Subcutaneous abdominal adipose tissue (tissue), 5 donors: ENCODE measurements at regions not wholly inside any gene's neighbourhood (a gene's known extent, or its start where the extent isn't known, plus 50 kb on each side); places are given as distances from the start of the nearest gene placed in this dataset.

ENCODE experiments used
- H3K27ac ChIP-seq: one replicate; pipeline ENCODE4 v1.7.0; 2013; ENCODE audit warnings: low read depth, mild to moderate bottlenecking, inconsistent platforms, low read length, moderate library complexity
- H3K27me3 ChIP-seq, 5 donors: one replicate each; pipeline ENCODE4 v1.7.0; 2013; ENCODE audit warnings: low read length in 5 of 5, inconsistent platforms in 1 of 5; ENCODE audit not compliant: control insufficient read depth in 5 of 5, insufficient read depth in 4 of 5
- H3K36me3 ChIP-seq, 5 donors: one replicate each; pipeline ENCODE4 v1.7.0; 2013; ENCODE audit warnings: low read length in 5 of 5; ENCODE audit not compliant: control insufficient read depth in 5 of 5, insufficient read depth in 5 of 5
- H3K4me1 ChIP-seq, 5 donors: one replicate each; pipeline ENCODE4 v1.7.0; 2013; ENCODE audit warnings: low read length in 5 of 5, mild to moderate bottlenecking in 3 of 5, moderate library complexity in 1 of 5; ENCODE audit not compliant: control insufficient read depth in 5 of 5, insufficient read depth in 5 of 5
- H3K4me3 ChIP-seq, 5 donors: one replicate each; pipeline ENCODE4 v1.7.0; 2013; ENCODE audit warnings: low read length in 5 of 5, low read depth in 1 of 5
- H3K9ac ChIP-seq, 5 donors: one replicate each; pipeline ENCODE4 v1.7.0; 2013; ENCODE audit warnings: low read length in 5 of 5, mild to moderate bottlenecking in 4 of 5, moderate library complexity in 3 of 5
- H3K9me3 ChIP-seq, 5 donors: one replicate each; pipeline ENCODE4 v1.7.0; 2013; ENCODE audit warnings: low read length in 5 of 5; ENCODE audit not compliant: control insufficient read depth in 5 of 5
- donor health status: healthy.
- donor health status: healthy.
- donor health status: healthy.
- donor health status: healthy.
- donor health status: healthy.

DNA sequence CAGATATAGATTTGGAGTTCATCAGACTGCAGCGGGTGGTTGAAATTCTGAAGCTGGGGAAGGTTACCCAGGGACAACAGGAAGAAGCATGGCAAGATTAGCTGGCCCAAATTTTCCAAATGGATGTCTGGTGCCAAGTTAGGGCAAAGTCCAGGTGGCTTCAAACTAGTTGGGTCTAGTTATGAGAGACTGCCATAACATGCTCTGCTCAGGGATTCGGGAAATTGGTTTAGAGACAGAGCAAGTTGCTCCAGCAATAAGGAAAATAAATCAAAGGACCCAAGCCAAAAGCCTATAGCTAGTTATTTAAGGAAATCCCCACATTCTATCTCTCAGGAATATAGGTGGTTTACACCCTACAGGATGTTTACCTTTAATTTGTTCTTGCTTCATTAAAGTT is 125.7 kb upstream of the BTG1 start:
- no peaks in the 10 kb centered on the region for H3K27me3 ChIP-seq
- no peaks in the 10 kb centered on the region for H3K9me3 ChIP-seq
- no peaks in the 10 kb centered on the region for H3K4me1 ChIP-seq
- no peak overlapping the region for H3K27ac ChIP-seq
- no peaks in the 10 kb centered on the region for H3K36me3 ChIP-seq
- no peak overlapping the region for H3K4me3 ChIP-seq
- H3K9ac ChIP-seq, result no peak overlapping the region

DNA sequence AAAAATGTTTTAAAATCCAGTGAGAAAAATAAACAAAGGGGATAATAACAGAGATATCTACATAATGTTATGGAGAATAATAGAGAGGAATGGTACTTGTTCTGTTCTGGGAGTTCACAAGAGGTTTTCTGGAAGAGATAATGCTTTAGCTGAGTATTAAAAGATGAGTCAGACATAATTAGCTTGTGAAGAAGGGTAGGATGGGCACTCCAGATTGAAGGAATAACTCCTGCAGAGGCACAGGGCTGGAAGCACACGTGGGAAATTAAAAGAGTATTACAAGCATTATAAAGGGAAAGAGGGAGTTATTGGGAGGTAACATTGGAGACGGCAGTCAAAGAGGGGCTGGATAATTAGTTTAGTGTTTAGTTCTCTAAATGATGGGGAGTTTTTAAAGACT is 124.9 kb upstream of the BTG1 start:
- Histone ChIP-seq H3K4me3 (no peak overlapping the region), H3K27me3 (no peaks in the 10 kb centered on the region), H3K27ac (no peak overlapping the region)

DNA sequence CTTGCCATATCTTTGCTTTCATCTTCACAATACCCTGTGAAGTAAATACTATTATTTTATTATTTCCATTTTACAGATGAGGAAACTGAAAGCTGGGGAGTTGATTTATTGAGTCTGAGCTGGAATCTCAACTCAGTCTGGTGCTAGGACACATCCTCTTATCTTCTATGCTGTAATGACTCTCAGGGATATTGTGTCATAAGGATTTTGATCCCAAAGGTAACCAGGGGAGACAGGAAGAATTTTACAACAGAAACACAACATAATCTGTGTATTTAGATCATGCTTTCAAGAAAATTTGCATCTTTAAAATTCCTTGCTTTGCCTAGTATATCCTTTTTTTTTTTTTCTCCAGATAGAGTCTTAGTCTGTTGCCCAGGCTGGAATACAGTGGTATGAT is 123.3 kb upstream of the BTG1 start:
- no peak overlapping the region for H3K27ac ChIP-seq

More for the DNA sequence above, 124.9 kb upstream of the BTG1 start:
- H3K4me1 ChIP-seq, result no peaks in the 10 kb centered on the region
- H3K9me3 ChIP-seq, result no peaks in the 10 kb centered on the region
- no peak overlapping the region for H3K9ac ChIP-seq
- H3K36me3 ChIP-seq, result no peaks in the 10 kb centered on the region

DNA sequence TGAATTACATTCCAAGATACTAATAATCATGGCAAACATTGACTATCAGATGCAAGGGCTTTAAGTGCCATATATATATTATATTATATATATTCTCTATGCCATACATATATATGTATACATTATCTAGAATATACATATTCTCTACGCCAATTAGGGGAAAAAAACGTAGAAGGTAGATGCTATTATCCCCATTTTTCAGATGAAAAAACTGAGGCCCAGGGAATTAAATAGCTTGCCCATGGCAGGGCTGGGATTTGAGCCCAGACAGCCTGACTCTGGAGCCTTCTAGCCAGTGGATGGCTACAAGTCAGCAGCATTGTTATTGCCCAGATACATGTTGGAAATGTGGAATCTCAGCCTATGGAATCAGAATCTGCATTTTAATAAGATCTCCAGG is 116.0 kb upstream of the BTG1 start:
- H3K4me3 ChIP-seq, result no peak overlapping the region
- no peak overlapping the region for H3K27ac ChIP-seq
- H3K36me3 ChIP-seq, result no peaks in the 10 kb centered on the region
- no peaks in the 10 kb centered on the region for H3K4me1 ChIP-seq
- H3K9me3 ChIP-seq, result no peaks in the 10 kb centered on the region
- H3K9ac ChIP-seq, result no peak overlapping the region
- no peaks in the 10 kb centered on the region for H3K27me3 ChIP-seq

More for the DNA sequence above, 123.3 kb upstream of the BTG1 start:
- Histone ChIP-seq H3K4me3 (no peak overlapping the region), H3K36me3 (no peaks in the 10 kb centered on the region), H3K9ac (no peak overlapping the region), H3K4me1 (no peaks in the 10 kb centered on the region), H3K9me3 (no peaks in the 10 kb centered on the region), H3K27me3 (no peaks in the 10 kb centered on the region)

DNA sequence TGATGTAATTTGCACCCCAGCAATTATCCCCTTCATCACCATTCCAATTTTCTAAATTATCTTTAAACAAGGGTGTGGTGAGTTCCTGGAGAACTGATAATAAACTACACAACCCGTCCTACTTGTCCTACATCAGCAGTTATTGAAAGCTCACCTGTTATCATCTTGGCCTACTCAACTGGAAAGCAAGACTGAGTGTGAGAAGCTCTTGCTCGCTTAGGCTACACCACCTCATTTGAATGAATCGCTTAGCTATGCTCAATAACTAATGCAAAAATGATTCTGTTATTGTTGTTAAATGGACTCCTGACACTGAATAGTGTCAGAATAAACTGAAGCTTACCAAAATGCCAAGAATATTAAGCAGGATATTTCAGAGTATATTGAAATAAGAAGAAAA is 115.4 kb upstream of the BTG1 start:
- H3K4me3 ChIP-seq, result no peak overlapping the region
- H3K9me3 ChIP-seq, result no peaks in the 10 kb centered on the region
- H3K36me3 ChIP-seq, result no peaks in the 10 kb centered on the region
- no peaks in the 10 kb centered on the region for H3K27me3 ChIP-seq
- H3K27ac ChIP-seq, result no peak overlapping the region
- no peak overlapping the region for H3K9ac ChIP-seq
- H3K4me1 ChIP-seq, result no peaks in the 10 kb centered on the region

DNA sequence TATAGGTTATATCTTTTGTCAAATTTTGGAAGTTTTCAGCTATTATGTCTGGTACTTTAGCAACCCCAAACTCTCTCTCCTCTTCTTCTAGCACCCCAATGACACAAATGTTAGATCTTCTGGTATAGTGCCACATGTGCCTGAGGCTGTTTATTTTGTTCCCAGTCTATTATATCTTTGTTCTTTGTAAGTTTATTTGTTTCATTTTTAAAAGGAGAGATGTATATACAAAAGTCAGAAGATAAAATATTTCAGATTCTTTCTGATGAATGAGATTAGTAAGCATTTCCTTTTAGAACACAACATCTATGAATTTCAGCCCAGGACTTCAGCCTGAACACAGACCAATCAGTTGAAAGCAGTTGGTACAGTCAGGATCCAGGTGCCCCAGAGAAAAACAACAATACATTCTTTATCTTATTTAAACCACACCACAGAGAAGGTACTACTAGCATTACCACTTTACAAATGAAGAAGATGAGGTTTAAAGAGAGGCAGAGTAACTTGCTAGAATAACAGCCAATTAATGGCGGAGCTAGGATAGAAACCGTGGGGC is 114.1 kb upstream of the BTG1 start:
- no peaks in the 10 kb centered on the region for H3K27me3 ChIP-seq
- H3K36me3 ChIP-seq, result no peaks in the 10 kb centered on the region
- peaks cover 0 to 3% (median 0%) of the 10 kb centered on the region in 5 donors for H3K4me1 ChIP-seq
- no peak overlapping the region for H3K4me3 ChIP-seq
- no peaks in the 10 kb centered on the region for H3K9me3 ChIP-seq
- no peak overlapping the region for H3K9ac ChIP-seq
- no peak overlapping the region for H3K27ac ChIP-seq

DNA sequence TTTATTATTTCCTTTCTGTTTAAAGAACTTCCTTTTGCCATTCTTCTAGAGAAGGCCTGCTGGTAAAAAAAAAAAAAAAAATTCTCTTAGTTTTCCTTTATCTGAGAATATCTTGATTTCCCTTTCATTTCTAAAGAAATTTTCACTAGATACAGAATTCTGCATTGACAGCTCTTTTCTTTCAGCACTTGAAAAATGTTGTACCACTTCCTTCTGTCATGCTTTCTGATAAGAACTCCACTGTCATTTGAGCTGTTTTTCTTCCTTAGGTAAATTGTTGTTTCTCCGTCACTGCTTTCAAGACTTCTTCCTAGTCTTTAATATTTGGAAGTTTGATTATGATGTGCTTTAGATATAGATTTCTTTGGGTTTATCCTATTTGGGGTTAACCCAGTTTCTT is 113.6 kb upstream of the BTG1 start:
- Histone ChIP-seq H3K4me1 (peaks cover 0 to 3% (median 0%) of the 10 kb centered on the region in 5 donors), H3K9me3 (no peaks in the 10 kb centered on the region), H3K36me3 (no peaks in the 10 kb centered on the region), H3K27ac (no peak overlapping the region), H3K27me3 (no peaks in the 10 kb centered on the region), H3K4me3 (no peak overlapping the region), H3K9ac (no peak overlapping the region)

DNA sequence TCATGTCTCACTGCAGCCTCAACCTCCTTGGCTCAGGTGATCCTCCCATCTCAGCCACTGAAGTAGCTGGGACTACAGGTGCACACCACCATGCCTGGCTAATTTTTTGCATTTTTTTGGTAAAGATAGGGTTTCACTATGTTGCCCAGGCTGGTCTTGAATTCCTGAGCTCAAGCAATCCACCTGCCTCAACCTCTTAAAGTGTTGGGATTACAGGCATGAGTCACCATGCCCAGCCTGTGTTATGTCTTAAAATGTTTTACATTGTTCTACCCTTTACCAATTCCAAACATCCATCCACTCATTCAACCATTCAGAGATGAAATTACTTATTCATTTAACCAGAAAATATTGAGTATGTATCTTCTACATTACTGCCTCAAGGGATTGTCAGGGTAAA is 111.6 kb upstream of the BTG1 start:
- no peak overlapping the region for H3K27ac ChIP-seq
- no peaks in the 10 kb centered on the region for H3K36me3 ChIP-seq
- H3K9me3 ChIP-seq, result no peaks in the 10 kb centered on the region
- H3K9ac ChIP-seq, result no peak overlapping the region
- H3K27me3 ChIP-seq, result no peaks in the 10 kb centered on the region
- H3K4me3 ChIP-seq, result no peak overlapping the region
- peaks cover 0 to 3% (median 0%) of the 10 kb centered on the region in 5 donors for H3K4me1 ChIP-seq

DNA sequence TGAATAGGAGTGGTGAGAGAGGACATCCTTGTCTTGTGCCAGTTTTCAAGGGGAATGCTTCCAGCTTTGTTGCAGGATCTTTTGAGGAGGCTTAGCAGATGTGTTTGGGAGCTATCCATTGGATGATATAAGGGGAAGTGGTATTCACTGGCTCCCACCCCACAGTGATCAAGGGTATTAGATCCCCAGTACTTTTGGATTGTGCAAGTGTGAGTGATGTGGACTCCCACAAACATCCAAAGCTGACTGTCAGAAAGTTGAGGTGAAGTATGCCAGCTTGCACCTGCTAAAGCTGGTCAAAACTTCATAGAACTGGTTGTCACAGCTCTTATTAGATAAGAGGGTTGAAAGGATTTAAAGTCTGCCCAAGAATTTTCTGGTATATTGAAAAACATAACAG is 110.1 kb upstream of the BTG1 start:
- H3K27ac ChIP-seq, result no peak overlapping the region
- H3K36me3 ChIP-seq, result no peaks in the 10 kb centered on the region
- no peaks in the 10 kb centered on the region for H3K27me3 ChIP-seq
- peaks cover 0 to 3% (median 0%) of the 10 kb centered on the region in 5 donors for H3K4me1 ChIP-seq
- H3K4me3 ChIP-seq, result no peak overlapping the region
- no peaks in the 10 kb centered on the region for H3K9me3 ChIP-seq
- no peak overlapping the region for H3K9ac ChIP-seq

DNA sequence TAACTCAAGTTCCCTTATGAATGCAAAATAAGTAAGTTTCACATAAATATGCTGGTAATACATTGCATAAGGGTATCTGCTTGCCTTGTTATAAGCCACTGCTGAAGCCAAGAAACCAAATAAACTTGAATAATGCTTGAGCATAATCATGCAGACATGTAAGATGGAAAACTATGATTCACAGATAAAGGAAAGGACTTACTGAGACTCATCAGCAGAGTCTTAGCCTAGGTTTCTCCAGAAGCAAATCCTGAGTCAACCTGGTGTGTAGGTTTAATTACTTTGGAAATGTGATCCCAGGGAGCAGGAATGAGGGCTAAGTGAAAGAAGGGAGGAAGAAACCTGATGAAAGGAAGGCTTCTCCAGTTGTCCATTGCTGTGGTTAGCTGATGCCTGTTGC is 107.7 kb upstream of the BTG1 start:
- H3K27me3 ChIP-seq, result no peaks in the 10 kb centered on the region
- H3K9ac ChIP-seq, result no peak overlapping the region
- H3K4me1 ChIP-seq, result peaks cover 0 to 3% (median 0%) of the 10 kb centered on the region in 5 donors
- H3K9me3 ChIP-seq, result no peaks in the 10 kb centered on the region
- H3K36me3 ChIP-seq, result no peaks in the 10 kb centered on the region
- H3K27ac ChIP-seq, result no peak overlapping the region
- H3K4me3 ChIP-seq, result no peak overlapping the region

DNA sequence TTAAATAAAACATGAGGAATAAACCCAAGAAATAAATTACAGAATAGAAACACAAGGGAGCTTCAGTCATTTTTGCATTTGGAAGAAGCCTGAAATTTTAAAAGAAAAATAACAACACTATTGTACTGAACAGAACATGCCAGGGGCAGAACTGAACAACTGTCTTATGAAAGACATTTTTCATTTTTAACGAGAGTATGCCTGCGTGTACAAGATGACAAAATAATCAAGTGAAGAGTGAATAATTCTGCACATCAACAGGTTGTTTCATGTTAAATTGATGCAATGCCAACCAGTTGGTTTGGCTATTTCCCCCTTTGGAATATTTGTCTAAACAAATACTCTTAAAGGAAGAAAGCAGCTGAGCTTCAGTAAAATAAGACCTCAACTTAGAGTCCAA is 103.3 kb upstream of the BTG1 start:
- H3K4me1 ChIP-seq, result peaks cover 3 to 9% (median 4%) of the 10 kb centered on the region in 5 donors
- H3K9me3 ChIP-seq, result no peaks in the 10 kb centered on the region
- no peak overlapping the region for H3K4me3 ChIP-seq
- no peak overlapping the region for H3K27ac ChIP-seq
- H3K9ac ChIP-seq, result no peak overlapping the region
- no peaks in the 10 kb centered on the region for H3K36me3 ChIP-seq
- no peaks in the 10 kb centered on the region for H3K27me3 ChIP-seq
